Sigmoid colon (tissue), 6 donors: ENCODE measurements at regions not wholly inside any gene's neighbourhood (a gene's known extent, or its start where the extent isn't known, plus 50 kb on each side); places are given as distances from the start of the nearest gene placed in this dataset.

Experiments used
- DNase-seq: peaks from one replicate; pipeline ENCODE4 v3.0.0-alpha.2; 2019
- H3K27ac ChIP-seq, 4 donors: fragments of 200-600 bp; sonication (generic); one replicate each; pipeline ENCODE4 v1.5.1; 2016 to 2019; ENCODE audit warnings: mild to moderate bottlenecking in 1 of 4
- H3K27me3 ChIP-seq, 3 donors: fragments of 200-600 bp; sonication (generic); one replicate each; pipeline ENCODE4 v1.5.1; 2019; ENCODE audit warnings: mild to moderate bottlenecking in 1 of 3
- H3K36me3 ChIP-seq, 4 donors: fragments of 200-600 bp; sonication (generic); one replicate each; pipeline ENCODE4 v1.5.1; 2016 to 2019
- H3K4me1 ChIP-seq, 4 donors: fragments of 200-600 bp; sonication (generic); one replicate each; pipeline ENCODE4 v1.5.1; 2017 to 2019
- H3K4me3 ChIP-seq, 4 donors: fragments of 200-600 bp; sonication (generic); one replicate each; pipeline ENCODE4 v1.5.1; 2017 to 2019; ENCODE audit warnings: mild to moderate bottlenecking in 2 of 4, moderate library complexity in 1 of 4
- H3K9me3 ChIP-seq, 4 donors: fragments of 200-600 bp in 3 of 4; sonication (generic) in 3 of 4; one replicate each; pipeline versions ENCODE4 v1.5.1 to v1.6.1; 2013 to 2019
- EP300 ChIP-seq, 4 donors: sonication (generic); formaldehyde crosslinking; IDR thresholded peaks; one replicate each; pipeline ENCODE4 v1.6.1; 2017; ENCODE audit warnings: antibody characterized with exemption in 4 of 4
- POLR2A ChIP-seq, 2 donors: fragments of 450-650 bp; IDR thresholded peaks; one replicate each; pipeline ENCODE4 v1.6.1; 2016; ENCODE audit warnings: antibody characterized with exemption in 2 of 2, mild to moderate bottlenecking in 2 of 2, moderate library complexity in 2 of 2
- POLR2AphosphoS5 ChIP-seq, 4 donors: sonication (generic); formaldehyde crosslinking; IDR thresholded peaks; one replicate each; pipeline ENCODE4 v1.6.1; 2017; ENCODE audit warnings: antibody characterized with exemption in 4 of 4
- WGBS, 2 donors: extraction: QIAGEN DNeasy Blood & Tissue Kit; methylation state at CpG; one replicate each; pipeline ENCODE4 v1.1.7; 2013; 5-methylcytosine and 5-hydroxymethylcytosine counted together
- intact Hi-C: fragments of 100-400 bp; cut with DNase I; formaldehyde crosslinking; loops from one replicate; pipeline ENCODE4 v1.15.1; 2023
- TF ChIP-seq, protein P1 (sequence below), 4 experiments: fragments of 450-650 bp in 3 of 4; fragments of 200-600 bp in 1 of 4; IDR thresholded peaks; one replicate each; pipeline ENCODE4 v1.5.1; 2016 to 2019; ENCODE audit warnings: antibody characterized with exemption in 4 of 4, mild to moderate bottlenecking in 3 of 4, moderate library complexity in 2 of 4
- donor health status: healthy with polysubstance abuse.
- donor health status: healthy.

DNA sequence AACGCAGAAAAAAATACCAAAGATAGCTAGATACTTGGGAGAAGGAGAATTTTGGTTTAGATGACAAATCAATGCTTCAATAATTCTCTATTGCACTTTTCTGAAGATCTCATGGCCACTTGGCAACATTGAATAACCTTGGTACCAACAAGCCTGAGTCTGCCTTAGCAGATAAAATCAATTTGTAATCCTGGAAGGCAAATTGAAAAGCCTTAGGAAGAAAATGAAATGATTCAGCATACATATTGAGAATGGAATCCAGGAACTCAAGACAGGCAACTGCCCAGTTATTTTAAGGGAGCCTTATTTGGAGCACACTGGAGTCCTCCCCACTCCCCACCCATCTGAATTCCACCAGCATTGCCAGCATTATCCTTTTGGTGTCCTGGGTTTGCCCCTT lies 109.3 kb upstream of the SOX9 start:
- H3K27ac ChIP-seq = no peak overlapping the region
- no peak overlapping the region for H3K4me3 ChIP-seq
- H3K27me3 ChIP-seq = no peaks in the 10 kb centered on the region
- intact Hi-C loops = loop anchor here (10.0 kb wide), 1 partner anchor 183 kb away; no protein-coding TSS in a partner anchor
- 98 to 100% methylated on average over 1 of the region's 1 CpG for WGBS, 2 donors
- no peaks in the 10 kb centered on the region for H3K36me3 ChIP-seq
- no peak for DNase-seq
- TF ChIP-seq POLR2A (IDR thresholded peaks at IDR 0.05) = no peak
- no peak for TF ChIP-seq POLR2AphosphoS5 (IDR thresholded peaks at IDR 0.05)
- TF ChIP-seq, protein P1, sequence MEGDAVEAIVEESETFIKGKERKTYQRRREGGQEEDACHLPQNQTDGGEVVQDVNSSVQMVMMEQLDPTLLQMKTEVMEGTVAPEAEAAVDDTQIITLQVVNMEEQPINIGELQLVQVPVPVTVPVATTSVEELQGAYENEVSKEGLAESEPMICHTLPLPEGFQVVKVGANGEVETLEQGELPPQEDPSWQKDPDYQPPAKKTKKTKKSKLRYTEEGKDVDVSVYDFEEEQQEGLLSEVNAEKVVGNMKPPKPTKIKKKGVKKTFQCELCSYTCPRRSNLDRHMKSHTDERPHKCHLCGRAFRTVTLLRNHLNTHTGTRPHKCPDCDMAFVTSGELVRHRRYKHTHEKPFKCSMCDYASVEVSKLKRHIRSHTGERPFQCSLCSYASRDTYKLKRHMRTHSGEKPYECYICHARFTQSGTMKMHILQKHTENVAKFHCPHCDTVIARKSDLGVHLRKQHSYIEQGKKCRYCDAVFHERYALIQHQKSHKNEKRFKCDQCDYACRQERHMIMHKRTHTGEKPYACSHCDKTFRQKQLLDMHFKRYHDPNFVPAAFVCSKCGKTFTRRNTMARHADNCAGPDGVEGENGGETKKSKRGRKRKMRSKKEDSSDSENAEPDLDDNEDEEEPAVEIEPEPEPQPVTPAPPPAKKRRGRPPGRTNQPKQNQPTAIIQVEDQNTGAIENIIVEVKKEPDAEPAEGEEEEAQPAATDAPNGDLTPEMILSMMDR (IDR thresholded peaks at IDR 0.05) = no peak
- no peak for TF ChIP-seq EP300 (IDR thresholded peaks at IDR 0.05)
- H3K4me1 ChIP-seq = no peaks in the 10 kb centered on the region
- H3K9me3 ChIP-seq = no peaks in the 10 kb centered on the region

DNA sequence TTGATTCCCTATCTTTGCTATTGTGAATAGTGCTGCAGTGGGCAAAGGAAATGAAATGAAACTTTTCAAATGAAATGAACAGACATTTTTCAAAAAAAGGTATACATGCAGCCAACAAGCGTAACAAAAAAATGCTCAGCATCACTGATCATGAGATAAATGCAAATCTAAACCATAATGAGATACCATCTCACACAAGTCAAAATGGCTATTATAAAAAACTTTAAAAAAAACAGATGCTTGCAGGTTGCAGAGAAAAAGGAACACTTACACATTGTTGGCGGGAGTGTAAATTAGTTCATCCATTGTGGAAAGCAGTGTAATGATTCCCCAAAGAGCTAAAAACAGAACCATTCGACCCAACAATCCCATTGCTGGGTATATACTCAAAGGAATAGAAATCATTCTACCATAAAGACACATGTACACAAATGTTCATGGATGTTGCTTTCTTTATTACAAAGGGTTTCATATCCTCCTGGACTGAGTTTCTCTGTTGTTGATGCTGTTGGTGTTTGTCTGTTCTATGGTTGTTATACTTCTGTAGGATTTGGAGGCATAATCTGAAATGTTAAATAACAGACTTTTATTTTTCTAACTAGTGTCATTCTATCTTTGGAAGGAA lies 99.3 kb upstream of the SOX9 start:
- TF ChIP-seq, protein P1 (IDR thresholded peaks at IDR 0.05) = no peak
- TF ChIP-seq POLR2AphosphoS5 (IDR thresholded peaks at IDR 0.05) (no peak), POLR2A (IDR thresholded peaks at IDR 0.05) (no peak), EP300 (IDR thresholded peaks at IDR 0.05) (no peak)
- H3K9me3 ChIP-seq = no peaks in the 10 kb centered on the region
- H3K27me3 ChIP-seq = no peaks in the 10 kb centered on the region
- no peak for DNase-seq
- 89 to 92% methylated on average over 3 of the region's 3 CpGs for WGBS, 2 donors
- no peaks in the 10 kb centered on the region for H3K36me3 ChIP-seq
- intact Hi-C loops = no loop called here
- H3K4me3 ChIP-seq = no peak overlapping the region
- H3K27ac ChIP-seq = no peak overlapping the region
- H3K4me1 ChIP-seq = no peaks in the 10 kb centered on the region

DNA sequence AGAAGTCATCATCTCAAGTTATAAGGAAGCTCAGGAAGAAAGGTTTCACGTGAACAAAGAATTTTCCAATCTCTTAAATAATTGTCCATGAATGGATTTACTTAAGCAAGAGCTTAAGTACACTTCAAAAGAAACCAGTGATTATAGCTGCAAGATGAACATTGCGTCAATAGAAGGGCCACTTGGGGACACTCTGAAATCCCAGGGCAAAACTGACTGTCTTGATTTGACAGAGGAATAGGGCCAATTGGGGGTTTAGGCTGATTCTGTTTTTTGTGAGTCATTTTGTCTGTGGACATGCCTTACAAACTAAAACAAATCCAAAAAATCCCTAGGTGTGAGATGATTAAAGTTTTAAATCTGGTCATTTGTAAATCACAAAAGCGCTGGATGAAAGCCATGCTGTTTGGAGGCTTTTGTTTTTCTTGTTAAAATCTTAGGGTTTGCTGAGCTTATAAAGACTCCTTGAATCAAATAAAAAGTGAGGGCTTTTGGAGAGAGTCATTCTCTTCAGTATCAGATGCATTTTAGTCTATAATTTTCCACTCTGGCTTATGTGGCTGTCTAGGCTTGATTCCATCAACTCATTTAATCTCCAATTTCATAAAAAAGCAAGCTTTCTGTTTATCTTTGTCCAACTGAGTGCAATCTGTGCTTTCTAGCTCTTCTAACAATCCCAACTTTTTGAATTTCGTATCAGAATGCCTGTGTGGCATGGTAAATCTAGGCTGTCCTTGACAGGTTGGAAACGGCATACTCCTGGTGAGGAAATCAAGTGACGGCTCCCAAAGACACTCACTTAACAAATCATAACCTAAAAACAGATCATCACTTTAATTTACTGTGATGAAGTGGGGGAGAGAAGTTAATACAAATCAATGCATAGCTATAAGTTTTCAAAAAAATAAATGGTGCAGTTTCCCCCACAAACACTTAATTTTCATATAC lies 98.2 kb upstream of the SOX9 start:
- Histone ChIP-seq H3K27me3 (no peaks in the 10 kb centered on the region), H3K27ac (no peak overlapping the region), H3K9me3 (no peaks in the 10 kb centered on the region), H3K36me3 (no peaks in the 10 kb centered on the region), H3K4me1 (no peaks in the 10 kb centered on the region), H3K4me3 (no peak overlapping the region)
- intact Hi-C loops = no loop called here
- no peak for TF ChIP-seq POLR2AphosphoS5 (IDR thresholded peaks at IDR 0.05)
- TF ChIP-seq, protein P1 (IDR thresholded peaks at IDR 0.05) = no peak
- TF ChIP-seq POLR2A (IDR thresholded peaks at IDR 0.05) = no peak
- TF ChIP-seq EP300 (IDR thresholded peaks at IDR 0.05) = no peak
- WGBS, 2 donors = 83 to 88% methylated on average over 6 of the region's 6 CpGs
- DNase-seq = no peak

DNA sequence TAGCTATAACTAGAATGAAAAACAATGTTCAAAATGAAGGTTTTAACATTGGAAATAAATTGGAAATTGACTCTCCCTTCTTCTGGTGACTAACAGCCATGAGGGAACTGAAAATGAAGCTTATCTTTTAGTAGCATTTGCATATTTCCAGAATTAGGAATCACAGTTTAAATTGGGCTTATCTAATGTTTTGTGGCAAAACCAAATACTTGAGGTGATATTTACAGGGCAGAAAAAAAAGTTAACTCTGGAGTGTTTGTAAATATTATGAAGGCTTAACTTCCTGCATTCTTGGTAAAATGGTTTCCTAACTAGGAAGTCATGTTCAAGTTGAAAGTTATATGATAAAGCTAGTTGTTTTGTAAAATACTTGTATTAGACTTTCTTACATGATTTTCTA lies 96.4 kb upstream of the SOX9 start:
- Histone ChIP-seq H3K9me3 (no peaks in the 10 kb centered on the region), H3K4me1 (no peaks in the 10 kb centered on the region), H3K27me3 (peaks cover 0 to 9% (median 0%) of the 10 kb centered on the region in 3 donors), H3K4me3 (no peak overlapping the region), H3K36me3 (no peaks in the 10 kb centered on the region), H3K27ac (no peak overlapping the region)
- intact Hi-C loops = no loop called here
- TF ChIP-seq POLR2AphosphoS5 (IDR thresholded peaks at IDR 0.05) (no peak), EP300 (IDR thresholded peaks at IDR 0.05) (no peak), POLR2A (IDR thresholded peaks at IDR 0.05) (no peak)
- TF ChIP-seq, protein P1 (IDR thresholded peaks at IDR 0.05) = no peak
- DNase-seq = no peak
